ENCODE measurements at regions not wholly inside any gene's neighbourhood (a gene's known extent, or its start where the extent isn't known, plus 50 kb on each side); places are given as distances from the start of the nearest gene placed in this dataset.

DNA sequence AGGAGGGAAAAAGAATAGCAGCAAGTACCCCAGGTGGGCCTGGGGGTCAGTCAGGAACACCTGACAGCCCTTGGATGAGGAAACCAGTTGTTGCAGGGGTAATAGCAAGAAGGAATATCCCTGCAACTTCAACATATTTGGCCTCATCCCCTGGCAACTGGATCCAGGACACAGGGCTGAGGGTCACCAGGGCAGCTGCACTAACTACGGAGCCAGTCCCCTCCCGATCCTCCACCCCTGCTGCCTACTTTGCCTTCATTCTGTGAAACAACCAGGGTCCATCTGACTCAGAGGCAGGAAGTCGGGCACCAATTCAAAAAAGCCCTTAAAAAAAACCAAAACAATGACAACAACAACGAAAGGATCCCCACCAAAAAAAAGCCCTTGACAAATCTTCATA, 52.9 kb downstream of the FRMPD3 start:
- no peak for DNase-seq

DNA sequence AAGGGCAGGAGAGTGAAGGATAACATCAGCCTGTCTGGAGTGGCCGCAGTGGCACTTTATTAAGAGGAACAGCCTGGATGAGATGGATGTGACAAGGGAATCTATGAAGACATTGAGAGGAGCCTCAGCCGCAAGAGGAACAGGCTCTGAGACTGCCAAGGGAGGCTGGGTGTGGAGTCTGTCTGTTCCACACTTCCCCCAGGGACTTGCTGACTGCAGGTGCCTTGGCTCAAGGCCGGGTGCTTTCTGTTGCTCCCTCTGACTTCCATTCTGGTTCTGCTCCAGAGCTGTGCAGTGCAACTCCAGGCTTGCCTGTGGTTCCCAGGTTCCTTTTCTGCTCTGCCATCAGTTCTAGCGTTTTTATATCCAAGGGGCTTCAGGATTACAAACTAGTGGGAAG, 54.6 kb downstream of the FRMPD3 start:
- no peak for DNase-seq

- DNase-seq, result no peak
Measured at GRCh38 chrX:107505223-107505622, 55.8 kb downstream of the FRMPD3 start.

- DNase-seq, result peak; percentile 12
Measured at GRCh38 chrX:107506596-107507031, 57.2 kb downstream of the FRMPD3 start.

- DNase-seq, result peak; percentile 2
Measured at GRCh38 chrX:107507093-107507743, 57.8 kb downstream of the FRMPD3 start.

DNA sequence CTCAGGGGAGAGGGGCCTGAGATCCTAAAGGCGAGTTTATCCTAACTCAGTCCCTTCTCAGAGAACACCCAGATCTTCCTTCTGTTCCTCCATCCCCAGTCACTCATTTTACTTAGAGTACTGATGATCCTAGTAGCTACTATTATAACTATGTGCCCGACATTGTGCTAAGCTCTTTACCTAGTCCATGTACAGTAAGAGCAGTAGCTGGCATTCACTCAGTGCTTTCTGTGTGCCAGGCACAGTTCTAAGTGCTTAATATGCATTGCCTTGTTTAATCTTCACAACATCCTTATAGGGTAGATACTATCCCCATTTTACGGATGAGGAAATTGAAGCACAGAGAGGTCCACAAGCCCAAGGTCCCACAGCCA, 58.3 kb downstream of the FRMPD3 start:
- no peak for DNase-seq

GRCh38 chrX:107508925-107509324, 59.5 kb downstream of the FRMPD3 start:
- no peak for DNase-seq

- no peak for DNase-seq
Measured at GRCh38 chrX:107514944-107515343, 65.5 kb downstream of the FRMPD3 start.

- DNase-seq, result no peak
Measured at GRCh38 chrX:107521877-107522586, 72.6 kb downstream of the FRMPD3 start.

GRCh38 chrX:107522901-107523300, 73.4 kb downstream of the FRMPD3 start:
- DNase-seq, result no peak

DNA sequence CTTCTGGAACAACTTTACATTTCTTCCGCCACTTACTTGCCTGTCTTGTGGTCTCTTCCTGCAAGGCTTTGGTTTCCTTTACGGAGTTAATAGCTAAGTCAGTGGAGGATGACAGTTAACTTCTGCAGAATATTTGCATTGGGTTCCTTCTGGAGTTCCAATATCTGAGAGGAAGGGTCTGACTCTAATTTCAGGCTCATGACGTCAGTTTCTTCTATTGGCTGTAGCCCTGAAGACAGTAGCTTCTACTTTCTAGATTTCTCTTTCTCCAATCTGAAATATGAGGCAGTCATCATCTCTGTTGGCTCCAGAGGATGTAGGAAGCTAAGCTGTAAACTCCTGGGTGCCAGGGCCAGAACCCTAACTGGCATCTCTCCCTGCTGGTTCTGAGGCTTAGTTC, 76.7 kb downstream of the FRMPD3 start:
- DNase-seq, result no peak

DNA sequence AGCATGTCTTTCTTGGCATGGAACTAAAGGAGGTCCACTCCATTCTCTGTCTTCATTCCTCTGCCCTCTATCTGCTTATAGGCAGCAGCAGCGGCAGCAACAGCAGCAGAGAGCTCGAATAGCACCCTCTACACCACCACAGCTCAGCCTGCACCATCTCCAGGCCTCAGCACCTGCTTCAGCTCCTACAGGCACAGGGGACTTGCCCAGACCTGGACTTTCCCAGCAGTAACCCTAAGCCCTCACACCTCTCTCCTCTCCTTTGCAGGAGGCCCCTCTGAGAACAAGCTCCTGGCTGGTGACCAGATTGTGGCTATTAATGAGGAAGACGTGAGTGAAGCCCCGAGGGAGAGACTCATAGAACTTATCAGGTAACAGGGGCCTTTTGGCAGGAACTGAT, 80.7 kb downstream of the FRMPD3 start:
- DNase-seq, result no peak

GRCh38 chrX:107537815-107538214, 88.4 kb downstream of the FRMPD3 start:
- no peak for DNase-seq

DNA sequence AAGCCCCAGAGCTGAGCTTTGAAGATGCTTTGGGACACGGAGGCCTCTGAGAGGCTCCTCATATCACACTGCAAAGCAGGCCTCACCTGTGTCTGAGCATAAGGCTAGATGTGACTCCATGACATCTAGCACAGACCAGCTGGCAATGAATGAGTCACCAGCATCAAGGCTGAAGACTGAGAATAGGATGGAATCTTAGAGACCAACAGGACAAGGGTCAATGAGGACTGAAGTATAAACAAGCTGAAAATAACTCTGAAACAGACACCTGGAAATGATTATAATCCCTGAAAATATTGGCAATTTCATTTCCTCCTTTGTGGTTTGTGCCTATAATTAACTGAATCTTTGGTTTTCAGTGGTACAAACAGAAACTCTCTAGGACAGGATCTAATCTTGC, 87.1 kb upstream of the PRPS1 start:
- DNase-seq, result no peak

- no peak for DNase-seq
Measured at GRCh38 chrX:107542040-107542439, 86.3 kb upstream of the PRPS1 start.

DNA sequence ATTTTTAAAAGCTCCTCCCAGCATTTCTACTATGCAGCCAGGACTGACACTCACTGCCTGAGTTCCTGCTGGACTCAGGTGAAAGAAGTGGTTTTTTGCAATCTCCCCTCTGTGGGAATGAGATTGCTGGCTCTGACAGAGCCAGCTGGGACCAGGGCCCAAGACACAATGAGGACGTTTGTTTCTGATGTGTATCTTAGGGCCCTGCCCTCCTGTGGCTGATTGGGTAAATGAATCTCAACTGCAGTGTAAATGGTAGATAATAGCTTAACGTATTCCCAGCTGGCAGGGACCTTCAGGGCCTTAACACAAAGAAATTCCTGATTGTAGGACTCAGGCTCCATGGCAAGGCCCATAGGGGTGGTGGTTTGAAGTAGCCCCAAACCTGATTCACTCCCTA, 85.8 kb upstream of the PRPS1 start:
- DNase-seq, result no peak

GRCh38 chrX:107547621-107548020, 80.7 kb upstream of the PRPS1 start:
- no peak for DNase-seq

DNA sequence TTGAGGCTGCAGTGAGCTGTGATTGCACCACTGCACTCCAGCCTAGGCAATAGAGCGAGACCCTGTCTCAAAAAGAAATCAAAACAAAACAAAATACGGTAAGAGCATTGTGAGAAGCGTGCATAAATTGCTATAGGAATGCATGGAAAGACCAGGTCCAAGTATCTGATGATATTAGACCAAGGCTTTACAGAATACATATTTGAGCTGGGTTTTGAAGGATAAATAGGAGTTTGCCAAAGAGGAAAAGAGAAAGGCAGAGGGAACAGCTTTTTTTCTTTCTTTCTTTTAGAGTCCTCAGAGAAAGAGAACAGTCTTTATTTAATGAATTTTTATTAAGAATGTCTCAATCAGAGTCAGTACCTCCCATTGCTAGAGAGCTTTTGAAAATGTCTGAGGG, 79.5 kb upstream of the PRPS1 start:
- no peak for DNase-seq

DNA sequence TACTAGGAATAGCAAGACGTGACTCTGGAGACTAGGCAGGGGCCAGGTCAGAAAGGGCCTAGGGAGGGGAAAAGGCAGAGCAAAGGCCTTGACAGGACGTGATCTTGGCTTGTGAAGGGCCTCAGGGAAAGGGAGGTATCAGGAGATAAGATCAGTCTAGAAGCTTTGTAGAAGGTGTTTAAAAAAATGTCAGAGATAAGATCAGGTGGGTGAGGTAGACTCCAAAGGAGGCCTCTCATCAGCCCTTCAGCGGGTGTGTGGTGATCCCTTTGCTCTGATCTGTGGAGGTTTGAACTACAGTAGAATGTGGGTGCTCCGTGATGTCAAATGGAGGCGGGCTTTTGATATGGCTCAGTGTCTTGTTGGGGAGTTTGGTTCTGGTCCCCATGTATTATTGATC, 78.8 kb upstream of the PRPS1 start:
- no peak for DNase-seq

GRCh38 chrX:107551546-107551945, 76.8 kb upstream of the PRPS1 start:
- no peak for DNase-seq

DNA sequence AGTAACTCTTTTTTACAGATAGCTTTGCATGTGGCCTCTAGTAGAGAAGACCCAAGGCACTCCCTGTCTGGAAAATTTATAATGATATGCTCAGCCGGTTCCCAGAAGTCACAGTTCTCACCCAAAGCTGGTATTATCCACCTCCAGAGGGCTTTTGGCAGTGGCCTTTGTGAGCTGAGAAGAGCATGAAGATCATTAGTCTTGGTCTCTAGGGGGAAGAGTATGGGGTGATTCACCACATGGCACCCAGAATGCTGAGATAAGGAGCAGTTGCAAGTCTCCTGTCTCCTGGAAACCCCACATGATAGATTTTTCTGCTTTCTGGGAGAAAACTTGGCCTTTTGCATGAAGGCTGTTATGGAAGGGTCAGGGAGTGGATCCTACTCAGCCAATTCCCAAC, 75.4 kb upstream of the PRPS1 start:
- no peak for DNase-seq

DNA sequence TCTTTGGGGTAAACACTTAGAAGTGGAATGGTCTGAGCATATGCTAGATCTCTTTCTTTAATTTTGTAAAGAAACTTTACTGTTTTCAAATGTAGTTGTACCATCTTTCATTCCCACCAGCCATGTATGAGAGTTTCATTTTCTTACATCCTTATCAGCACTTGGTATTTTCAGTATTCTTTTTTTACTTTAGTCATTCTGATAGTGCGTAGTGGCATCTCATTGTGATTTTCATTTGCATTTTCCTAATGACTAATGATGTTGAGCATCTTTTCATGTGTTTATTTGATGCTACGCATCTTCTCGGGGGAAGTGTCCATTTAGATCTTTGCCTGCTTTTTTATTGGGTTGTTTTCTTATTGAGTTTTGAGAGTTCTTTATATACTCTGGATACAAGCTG, 71.3 kb upstream of the PRPS1 start:
- DNase-seq, result no peak

GRCh38 chrX:107559506-107559905, 68.8 kb upstream of the PRPS1 start:
- DNase-seq, result no peak

DNA sequence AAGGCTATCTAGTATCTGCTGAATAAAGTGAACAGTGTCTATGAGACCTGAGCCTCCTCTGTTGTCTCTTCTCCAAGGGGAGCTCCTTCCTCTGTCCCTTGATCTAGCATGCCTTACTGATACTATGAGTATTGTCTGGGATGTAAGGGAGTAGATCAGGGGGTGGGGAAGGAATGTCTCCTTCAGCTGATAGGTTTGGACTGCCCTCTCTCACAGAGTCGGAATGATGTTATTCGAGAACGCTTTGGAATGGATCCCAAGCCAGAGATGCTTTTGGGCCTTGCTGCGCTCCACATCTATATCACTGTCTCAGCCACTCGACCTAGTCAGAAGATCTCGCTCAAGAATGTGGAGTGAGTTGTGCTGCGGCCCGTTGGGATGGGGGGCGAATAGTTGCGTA, 68.3 kb upstream of the PRPS1 start:
- DNase-seq, result no peak

DNA sequence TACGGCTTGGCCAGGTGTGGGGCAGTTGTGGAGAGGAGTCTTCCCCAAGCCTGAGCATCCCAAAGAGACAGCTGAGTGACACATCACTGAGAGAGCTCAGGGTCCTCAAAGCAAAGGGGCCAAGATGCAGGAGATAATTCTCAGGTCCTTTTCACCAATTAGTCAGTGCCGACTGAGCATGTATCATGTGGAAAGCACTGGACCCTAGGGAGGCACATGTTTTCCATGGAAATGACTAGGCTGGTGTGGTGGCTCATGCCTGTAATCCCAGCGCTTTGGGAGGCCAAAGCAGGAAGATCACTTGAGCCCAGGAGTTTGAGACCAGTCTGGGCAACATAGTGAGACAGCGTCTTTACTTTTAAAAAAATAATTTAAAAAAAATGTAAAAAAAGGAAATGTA, 67.3 kb upstream of the PRPS1 start:
- DNase-seq, result no peak
